Kasumi-1 (cell line): ENCODE measurements at regions not wholly inside any gene's neighbourhood (a gene's known extent, or its start where the extent isn't known, plus 50 kb on each side); places are given as distances from the start of the nearest gene placed in this dataset.
"Not testable (repeated sequence)": the region's sequence is repeated elsewhere in the genome, so short reads cannot be mapped to it uniquely, and the experiment has no call there.

Experiments used
- DNase-seq, 2 experiments: peaks; one replicate each; lab custom pipeline; 2025; lab: John Stamatoyannopoulos, UW

DNA sequence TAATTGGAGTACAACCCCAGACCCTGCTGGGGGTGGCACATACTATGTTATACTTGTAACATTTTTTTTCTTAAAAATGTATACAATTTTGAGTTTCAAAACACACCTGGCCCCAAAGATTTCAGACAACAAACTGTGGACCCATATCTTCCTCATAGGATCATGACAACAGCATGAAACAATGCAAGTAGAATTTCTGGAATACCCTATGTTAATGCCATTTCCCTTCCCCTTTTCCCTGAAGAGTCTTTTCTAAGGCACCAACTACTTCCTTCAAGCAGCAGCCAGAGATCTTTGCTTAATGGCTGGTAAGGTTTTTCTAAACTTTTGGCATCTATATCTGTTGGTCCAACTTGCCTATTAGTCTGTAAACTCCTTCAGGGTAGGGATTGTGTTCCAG lies 99.9 kb upstream of the SERBP1 start:
- DNase-seq, result no peak

DNA sequence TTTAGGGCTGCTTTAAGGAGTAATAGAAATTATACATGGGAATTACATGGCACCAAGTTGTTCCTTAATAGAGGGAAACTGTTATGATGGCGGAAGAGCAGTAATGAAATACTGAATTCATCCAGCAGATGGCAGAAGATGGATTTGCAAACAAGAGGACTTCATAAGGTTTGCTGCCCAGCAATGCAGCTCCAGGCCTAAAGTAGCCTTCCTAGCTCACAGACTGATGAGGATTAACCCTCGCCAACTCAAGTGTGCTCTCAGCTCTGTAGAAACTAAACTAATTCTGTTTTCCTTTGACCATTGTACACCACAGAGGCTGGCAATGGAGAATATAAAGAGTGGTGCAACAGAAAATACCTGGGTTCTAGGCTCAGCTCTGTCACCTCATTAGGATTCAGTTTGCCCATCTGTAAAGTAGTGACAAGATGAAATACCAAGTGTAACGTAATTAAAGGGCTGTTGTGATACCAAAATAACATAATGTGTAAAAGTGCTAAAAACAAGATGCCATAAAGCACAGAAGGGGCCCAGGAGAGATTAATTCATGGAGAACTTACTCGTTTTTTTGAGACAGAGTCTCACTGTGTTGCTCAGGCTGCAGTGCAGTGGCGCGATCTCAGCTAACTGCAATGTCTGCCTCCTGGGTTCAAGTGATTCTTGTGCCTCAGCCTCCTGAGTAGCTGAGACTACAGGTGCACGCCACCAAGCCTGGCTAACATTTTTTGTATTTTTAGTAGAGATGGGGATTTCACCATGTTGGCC lies 102.4 kb upstream of the SERBP1 start:
- peak; percentile 68 to 69 for DNase-seq

DNA sequence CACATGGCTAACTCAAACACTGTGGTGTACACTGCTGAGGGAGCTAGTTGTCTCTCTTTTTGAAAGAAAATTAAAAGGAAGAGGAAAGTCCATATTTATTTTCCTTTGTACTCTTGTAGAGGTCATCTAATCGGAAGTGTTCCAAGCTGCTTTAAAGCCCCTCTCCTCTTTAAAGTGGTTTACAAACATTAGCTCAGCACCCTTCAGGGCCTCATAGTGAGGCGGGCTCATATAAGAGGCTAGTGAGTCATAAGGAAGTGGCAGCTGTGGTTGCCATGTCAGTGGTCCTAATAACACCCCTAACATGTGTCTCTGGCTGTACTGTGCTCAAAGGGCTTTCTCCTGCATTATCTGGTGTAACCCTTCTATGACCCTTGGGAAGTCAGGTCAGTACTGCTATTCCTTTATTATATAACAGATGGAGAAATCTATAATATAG lies 104.4 kb upstream of the SERBP1 start:
- no peak for DNase-seq

DNA sequence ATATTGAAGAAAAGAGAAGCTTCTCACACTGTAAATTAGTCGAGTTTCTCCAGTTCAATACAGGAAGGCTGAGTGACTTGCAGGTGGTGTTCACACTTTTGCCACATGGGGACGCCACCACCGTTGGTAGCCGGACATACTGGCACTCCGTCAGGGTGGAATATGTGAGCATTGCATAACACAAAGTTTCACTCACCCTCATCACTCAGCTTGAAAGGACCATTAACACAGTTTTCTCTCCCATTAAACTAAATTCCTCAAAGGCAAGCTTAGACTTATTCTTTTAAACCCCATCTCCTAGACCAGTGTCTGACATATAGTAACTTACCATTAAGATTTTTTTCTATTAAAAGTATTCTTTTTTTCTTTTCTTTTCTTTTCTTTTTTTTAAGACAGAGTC lies 105.3 kb upstream of the SERBP1 start:
- DNase-seq, result peak; percentile 66 to 75

DNA sequence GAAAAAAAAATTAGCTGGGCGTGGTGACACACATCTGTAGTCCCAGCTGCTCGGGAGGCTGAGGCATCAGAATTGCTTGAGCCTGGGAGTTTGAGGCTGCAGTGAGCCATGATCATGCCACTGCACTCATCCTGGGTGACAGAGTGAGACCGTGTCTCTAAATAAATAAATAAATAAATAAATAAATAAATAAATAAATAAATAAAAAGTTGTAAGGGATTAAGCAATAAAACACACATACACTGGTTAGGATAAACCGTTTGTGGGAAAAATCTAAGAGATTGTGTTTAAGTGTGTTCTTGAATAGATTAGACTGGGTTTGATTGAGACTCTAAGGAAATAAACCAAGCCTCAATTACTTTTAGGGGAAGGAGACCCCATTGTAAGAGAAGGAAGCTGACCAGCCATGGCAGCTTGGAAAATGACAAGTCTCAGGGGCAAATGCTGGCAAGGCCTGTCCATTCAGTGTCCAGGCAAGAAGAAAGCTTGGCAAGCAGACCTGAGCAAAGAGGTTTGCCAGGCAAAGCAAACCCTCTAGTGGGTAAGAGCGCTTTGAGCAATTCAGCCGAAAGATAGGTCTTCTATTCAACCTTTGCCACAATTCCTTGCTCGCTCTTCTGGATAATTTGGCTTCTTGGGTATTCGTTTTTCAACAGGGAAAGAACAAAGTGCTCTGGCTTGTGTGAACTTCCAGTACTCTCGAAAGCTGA lies 106.9 kb upstream of the SERBP1 start:
- DNase-seq, result no peak

DNA sequence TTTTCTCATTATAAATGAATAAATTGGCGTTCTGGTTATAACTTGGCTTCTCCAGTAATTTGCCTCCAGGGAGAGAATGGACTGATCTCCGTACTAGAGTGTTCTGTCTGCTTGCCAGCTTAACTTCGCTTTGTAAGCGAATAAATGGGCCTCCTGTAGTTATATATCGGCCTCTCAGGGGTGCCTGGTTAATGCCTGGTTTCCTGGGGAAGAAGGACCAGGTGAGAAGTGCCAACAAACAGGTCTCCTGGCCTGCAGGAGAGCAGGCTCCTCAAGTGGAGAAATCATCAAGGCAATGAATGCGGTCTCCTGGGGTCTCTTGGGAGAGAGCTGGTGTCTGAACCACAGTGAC lies 107.4 kb upstream of the SERBP1 start:
- DNase-seq, result no peak

DNA sequence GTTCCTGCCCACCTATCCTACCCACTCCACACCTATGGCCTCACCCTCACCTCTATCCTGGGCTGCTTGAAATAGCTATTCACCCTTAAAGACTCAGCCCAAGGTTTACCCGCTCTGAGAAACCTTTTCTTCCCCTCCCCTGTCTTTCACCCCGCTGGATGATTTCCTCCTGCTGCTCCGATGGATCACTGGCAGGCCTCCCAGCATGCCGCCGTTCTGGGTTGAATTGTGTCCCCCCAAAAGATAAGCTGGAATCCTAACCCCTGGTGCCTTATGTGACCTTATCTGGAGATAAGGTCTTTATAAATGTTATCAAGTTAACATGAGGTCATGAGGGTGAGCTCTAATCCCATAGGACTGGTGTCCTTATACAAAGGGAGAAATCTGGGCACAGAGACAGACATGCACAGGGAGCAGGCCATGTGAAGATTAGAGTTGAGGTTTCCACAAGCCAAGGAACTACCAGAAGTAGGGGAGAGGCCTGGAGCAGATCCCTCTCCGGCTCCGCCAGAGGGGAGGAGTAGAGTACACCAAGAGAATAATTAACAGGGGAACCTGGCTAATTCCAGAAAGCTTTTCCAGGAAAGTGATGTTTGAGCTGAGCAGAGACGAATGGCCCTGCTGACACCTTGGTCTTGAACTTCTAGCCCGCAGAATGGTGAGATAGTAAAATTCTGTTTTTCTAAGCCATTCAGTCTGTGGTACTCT lies 110.0 kb upstream of the SERBP1 start:
- DNase-seq, result no peak

DNA sequence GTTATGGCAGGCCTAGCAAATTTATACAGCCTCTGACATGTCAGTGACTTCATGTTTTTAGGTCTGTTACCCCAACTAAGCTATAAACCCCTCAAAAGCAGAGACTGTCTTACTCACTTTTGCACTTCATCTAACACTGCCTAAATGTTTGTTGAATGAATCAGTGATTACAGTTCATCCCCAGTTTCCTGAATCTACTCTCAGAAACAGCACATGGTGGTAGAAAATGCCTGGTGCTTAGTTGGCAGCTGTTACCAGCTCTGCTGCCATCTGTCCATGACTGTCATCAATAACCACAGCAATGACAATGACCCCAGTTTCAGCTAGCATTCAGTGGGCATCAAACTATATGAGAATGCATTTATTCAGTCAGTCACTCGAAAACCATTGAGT lies 110.5 kb upstream of the SERBP1 start:
- no peak for DNase-seq

DNA sequence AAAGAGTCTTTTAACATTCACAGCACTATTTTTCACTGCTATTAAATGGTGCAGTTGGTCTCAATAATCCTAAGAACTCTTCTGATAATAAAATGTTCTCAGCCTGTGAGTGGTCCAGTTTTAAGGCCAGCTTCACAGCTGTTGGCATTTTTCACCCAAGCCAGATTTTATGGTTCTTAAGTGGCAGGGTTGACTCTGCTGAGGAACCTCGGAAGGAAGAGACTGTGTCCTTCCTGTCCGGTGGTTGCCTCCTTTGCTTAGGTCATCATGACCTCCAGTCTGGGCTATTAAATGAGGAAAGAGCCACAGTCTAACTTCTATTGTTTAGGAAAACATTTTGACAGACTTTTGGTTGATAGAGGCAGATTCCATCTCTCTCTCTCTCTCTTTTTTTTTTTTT lies 112.5 kb upstream of the SERBP1 start:
- DNase-seq, result no peak

DNA sequence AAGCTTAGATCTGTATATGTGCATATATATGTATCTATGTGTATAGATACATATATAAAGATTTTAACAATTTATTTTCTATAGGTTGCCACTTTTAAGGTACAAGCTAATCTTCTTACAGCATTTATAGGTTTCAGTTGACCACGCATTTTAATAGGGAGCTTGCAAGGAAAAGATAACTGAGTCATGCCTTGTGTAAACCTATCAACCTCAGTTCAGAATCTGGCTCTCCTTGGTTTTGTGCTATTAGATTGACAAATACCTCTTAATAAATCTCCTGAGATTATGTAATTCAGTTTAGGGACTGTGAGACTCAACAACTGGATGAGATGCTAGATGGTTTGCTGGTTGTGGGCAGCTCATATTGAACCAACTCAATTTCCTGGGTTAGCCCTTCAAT lies 114.7 kb upstream of the SERBP1 start:
- no peak for DNase-seq

DNA sequence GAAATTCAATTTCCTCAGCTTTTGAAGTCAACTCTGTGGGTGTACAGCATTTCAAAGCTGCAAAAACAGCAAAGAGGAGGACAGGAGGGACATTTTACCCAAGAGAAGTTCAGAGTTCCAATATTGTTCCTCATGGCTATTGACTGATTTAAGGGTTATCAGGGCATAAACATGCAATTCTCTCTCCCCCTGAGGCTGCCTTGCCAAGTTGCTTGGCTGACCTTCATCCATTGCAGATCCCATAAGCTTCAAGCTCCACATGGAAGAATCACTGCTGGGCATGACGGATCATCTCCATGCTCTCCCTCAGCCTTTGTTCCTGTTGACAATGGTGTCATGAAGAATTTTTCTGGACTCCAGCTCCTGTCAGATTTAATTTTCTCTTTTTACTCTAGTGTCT lies 115.2 kb upstream of the SERBP1 start:
- DNase-seq, result no peak

DNA sequence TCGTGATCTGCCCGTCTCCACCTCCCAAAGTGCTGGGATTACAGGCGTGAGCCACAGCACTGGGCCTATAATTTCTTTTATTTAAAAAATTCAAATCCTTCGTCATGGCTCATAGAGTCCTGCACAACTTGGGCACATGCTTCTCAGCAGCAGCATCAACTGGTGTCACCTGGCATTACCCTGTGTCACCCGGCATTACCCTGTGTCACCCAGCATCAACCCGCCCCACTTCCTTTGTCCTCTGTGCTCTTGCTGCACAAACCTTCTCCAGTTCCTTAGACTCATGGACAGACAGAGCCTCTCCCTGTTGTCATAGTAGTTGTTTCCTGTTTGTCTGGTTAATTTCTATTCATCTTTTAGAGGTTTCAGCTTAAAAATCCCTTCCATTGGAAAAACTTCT lies 121.2 kb upstream of the SERBP1 start:
- DNase-seq, result no peak

DNA sequence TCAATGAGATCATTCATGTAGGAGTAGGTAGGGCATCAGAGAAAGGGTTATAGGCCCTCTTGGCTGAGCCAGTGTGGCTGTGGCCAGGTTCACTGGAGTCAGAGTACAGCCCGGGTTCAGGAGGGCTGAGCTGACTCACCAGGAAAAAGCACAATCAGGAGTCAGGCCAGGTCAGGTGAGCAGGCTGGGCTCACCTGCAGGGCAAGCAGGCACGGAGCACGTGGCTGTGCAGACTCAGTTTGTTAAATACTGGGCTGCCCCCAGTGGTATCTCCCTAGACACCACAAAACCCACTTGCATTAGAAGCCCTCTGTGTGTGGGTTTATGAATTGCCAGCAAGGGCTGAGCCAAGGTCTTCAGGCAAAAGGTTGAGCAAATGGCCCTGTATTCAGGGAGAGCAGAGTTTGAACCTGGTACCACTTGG lies 122.1 kb upstream of the SERBP1 start:
- DNase-seq, result no peak

DNA sequence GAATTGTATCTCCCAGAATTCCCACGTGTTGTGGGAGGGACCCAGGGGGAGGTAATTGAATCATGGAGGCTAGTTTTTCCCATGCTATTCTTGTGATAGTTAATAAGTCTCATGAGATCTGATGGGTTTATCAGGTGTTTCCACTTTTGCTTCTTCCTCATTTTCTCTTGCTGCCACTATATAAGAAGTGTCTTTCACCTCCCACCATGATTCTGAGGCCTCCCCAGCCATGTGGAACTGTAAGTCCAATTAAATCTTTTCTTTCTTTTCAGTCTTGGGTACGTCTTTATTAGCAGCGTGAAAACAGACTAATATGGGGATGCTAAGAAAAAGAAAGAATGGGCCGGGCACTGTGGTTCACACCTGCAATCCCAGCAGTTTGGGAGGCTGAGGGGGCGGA lies 124.0 kb upstream of the SERBP1 start:
- DNase-seq, result not testable (repeated sequence)

DNA sequence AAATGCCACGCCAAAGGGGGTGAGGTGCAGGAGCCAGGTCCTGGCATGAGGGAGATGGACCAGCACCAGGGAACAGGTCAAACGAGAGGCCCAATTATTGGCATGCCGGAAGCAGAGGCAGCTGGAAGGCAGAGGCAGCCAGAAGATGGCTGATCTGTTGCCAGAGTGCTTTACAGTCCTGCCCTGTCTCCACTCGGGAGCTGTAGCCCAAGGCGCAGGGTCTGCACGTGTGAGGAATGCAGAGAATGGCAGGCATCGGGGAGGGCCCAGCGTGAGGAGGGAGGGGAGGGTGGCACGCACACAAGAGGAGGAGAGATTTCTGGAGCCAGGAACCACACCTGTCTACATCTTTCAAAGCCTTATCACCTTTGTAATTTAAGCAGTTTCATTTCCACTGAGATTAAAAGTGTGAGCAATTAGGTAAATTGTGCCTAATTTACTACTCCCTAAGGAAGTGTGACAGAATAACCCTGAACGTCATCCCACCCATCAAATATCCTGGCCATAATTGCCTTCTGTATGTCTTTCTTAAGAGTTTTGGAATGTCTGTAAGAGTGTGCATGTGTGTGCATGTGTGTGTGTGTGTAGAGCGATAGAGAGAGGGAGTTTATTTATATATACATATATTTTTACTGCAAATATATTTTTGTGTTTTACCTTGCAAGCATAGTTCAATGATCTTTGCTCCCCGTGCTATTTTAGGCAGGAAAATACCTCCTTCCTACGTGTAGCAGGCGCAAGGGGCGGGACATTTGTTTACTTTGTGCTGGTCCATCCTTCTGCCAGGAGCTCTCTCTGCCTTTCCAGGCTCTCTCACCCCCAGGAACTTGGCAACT lies 125.5 kb upstream of the SERBP1 start:
- no peak for DNase-seq

DNA sequence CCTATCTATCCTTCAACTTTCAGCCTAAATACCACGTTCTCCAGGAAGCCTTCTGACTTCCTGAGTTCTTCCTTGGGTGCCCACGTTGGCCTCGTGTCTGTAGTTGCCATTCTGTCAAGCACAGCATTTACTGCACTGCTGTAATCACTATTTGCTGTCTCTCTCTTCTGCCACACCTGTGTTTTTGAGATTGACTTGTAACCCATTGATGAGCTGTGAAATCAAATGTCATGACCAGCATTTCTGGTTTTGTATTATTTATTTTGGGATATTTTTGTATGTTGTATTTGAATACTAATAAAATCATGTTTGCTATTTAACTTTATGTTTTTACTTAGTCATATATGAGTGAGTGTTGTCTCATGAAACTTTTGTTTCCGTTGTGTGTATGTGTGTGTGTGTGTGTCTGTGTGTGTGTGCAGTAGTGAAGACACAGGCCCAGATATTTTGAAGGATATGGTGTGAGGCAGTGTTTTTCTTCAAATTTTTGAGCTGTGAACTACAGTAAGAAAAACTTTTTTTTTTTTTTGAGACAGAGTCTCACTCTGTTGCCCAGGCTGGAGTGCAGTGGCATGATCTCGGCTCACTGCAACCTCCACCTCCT lies 126.2 kb upstream of the SERBP1 start:
- DNase-seq, result no peak

DNA sequence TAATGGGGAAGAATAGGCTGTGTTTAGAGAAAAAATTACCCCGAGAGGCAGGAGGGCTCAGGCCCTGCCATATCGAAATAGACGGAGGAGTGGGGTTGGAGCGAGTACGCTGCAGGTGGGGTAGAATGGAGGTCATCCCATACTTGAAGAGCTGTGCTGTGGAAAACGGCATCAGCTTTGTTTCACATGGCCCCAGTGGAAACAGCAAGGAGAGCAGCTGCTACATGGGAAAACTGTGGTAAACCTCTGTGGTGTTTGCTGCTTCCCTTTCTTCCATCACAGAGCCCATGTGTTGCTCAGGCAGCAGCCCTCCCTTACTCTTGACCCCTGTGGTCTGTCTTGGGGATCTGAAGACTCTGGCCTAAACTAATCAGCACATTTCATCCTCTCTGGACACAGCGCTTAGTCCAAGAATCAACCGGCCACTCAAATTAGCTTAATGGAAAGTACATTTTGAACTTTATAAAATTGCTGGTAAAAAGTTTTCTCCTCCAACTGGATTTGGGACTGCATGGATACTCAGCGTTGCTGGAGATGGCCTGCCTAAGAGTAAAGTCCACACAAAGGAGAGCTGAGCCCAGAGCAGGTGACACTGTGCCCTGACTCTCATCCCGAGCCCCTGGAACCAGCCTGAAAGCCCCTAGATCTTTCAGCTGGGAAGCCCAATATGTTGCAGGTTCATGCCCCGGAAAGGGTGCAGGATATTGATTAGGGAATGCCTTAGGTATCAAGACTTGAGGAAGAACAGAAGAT lies 127.1 kb upstream of the GADD45A start:
- peak; percentile 46 to 57 for DNase-seq

DNA sequence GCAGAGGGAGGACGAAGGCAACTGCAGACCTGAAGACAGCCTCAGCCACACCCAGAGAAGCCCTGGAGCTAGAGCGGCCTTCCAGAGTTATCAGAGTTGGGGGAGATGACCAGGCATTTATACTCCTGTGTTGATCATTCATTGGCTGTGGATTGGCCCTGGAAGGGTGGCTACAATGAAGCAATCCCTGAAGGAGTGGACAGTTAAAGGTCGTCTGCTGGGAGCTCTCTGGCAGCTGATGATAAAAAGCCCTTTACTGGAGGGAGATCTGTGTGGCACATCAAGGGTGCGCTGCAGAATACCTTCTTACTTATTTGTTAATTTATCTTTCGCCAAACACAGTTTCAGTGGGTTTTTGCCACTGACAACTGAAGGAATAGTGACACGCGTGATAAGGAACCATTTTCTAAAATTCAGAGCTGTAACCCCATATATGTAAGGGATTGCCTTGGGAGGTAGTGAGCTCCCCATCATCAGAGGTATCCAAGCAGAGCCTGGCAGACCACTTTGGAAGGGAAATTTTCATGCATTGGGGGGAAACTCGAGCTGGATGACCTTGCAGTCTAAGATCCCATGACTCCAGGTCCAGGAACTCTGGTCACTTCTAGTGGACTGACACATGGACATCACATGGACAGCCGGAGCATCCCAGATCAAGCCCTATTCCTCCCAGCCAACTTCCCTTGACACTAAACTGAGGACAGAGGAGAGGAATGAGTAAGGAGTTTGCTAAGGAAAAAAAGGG lies 126.4 kb upstream of the GADD45A start:
- DNase-seq, result no peak

DNA sequence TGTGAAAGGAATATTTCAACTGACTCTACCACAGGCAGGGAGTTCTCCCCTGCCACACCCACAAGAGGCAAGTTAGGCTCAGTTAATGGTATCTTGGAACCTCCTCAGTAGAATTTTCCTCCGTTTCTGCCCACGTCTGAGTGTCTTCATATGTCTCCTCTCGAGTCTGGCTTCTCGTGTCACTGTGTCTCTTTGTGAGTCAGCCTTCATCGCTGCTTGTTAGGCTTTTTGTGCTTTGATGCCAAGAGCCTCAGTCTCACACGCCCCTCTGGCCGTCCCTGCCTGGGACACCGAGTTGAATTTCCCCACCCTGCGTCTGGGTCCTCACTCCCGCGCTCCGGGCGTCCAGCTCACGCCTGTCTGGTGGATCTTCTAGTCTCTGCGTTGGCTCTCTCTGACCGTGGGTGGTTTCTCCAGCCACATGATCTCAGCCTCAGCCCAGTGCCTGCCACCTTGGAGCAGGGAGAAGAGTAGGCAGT lies 125.7 kb upstream of the GADD45A start:
- no peak for DNase-seq

DNA sequence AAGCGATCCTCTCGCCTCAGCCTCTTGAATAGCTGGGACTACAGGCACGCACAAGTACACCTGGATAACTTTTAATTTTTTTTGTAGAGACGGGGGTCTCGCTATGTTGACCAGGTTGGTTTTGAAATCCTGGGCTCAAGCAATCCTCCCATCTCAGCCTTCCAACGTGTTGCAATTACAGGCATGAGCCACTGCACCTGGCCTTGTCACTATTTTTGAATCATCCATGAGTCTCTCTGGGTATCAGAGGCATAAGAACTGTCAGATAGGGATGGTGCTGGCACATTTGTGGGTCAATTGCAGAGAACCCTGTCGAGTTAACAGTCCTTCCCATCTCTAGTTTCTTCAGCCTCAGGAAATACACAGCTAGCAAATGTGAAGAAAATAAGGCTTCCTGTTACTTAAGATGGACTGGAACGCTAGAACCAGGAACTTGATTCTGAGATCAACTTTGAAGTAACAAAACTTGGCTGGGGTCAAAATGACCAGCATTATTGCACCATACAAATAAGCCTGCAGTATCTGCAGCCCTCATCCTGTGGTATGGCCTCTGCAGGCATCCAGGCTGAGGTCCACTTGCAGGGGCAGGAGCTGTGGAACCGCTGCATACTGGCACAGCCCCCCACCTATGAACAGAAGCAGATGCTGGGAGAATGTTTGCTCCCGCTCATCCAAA lies 124.3 kb upstream of the GADD45A start:
- DNase-seq, result peak in 1 of 2 experiments; percentile 6
